CD4-positive, alpha-beta memory T cell (primary cell): ENCODE measurements at regions not wholly inside any gene's neighbourhood (a gene's known extent, or its start where the extent isn't known, plus 50 kb on each side); places are given as distances from the start of the nearest gene placed in this dataset.

Experiments
- CTCF ChIA-PET: fragments of 350-600 bp; sonication (Branson Sonifier 250); formaldehyde crosslinking; loops from one replicate; lab custom pipeline; 2021; ENCODE audit warnings: inconsistent platforms; ENCODE audit not compliant: partially characterized antibody; lab: Charles Lee
- POLR2A ChIA-PET: fragments of 350-600 bp; sonication (Branson Sonifier 250); formaldehyde crosslinking; loops from one replicate; lab custom pipeline; 2021; ENCODE audit not compliant: partially characterized antibody; lab: Charles Lee
- DNase-seq, 5 donors: peaks; one replicate each; pipeline versions ENCODE4 v3.0.0 to v3.0.0-alpha.2; 2020 to 2022; ENCODE audit warnings: mixed read lengths in 1 of 5
- H3K27ac ChIP-seq: one replicate; pipeline ENCODE4 v1.7.0; 2013; ENCODE audit warnings: low read depth, low read length
- H3K27me3 ChIP-seq: 2 replicates; pipeline ENCODE4 v1.7.0; 2013; ENCODE audit warnings: mild to moderate bottlenecking, low read length, moderate library complexity; ENCODE audit not compliant: insufficient read depth
- H3K36me3 ChIP-seq: 2 replicates; pipeline ENCODE4 v1.7.0; 2013; ENCODE audit warnings: mild to moderate bottlenecking, low read length, moderate library complexity; ENCODE audit not compliant: insufficient read depth
- H3K4me1 ChIP-seq: 2 replicates; pipeline ENCODE4 v1.7.0; 2013; ENCODE audit warnings: mild to moderate bottlenecking, low read length, moderate library complexity; ENCODE audit not compliant: insufficient read depth
- H3K4me3 ChIP-seq, 2 donors: one replicate each; pipeline ENCODE4 v1.7.0; 2013; ENCODE audit warnings: low read length in 2 of 2, mild to moderate bottlenecking in 1 of 2
- H3K9me3 ChIP-seq, 2 donors: one replicate each; pipeline ENCODE4 v1.7.0; 2013; ENCODE audit warnings: low read length in 2 of 2, control low read depth in 1 of 2; ENCODE audit not compliant: control insufficient read depth in 1 of 2
- H3K27ac Mint-ChIP-seq, 7 donors: one replicate each; pipeline ENCODE4 v1.8.0; 2020 to 2021; ENCODE audit warnings: mixed read lengths in 7 of 7, mild to moderate bottlenecking in 6 of 7, inconsistent platforms in 3 of 7, moderate library complexity in 3 of 7
- H3K27me3 Mint-ChIP-seq, 2 donors: one replicate each; pipeline ENCODE4 v1.8.0; 2020 to 2021; ENCODE audit warnings: mixed read lengths in 2 of 2
- H3K36me3 Mint-ChIP-seq, 2 donors: one replicate each; pipeline ENCODE4 v1.8.0; 2020 to 2021; ENCODE audit warnings: mixed read lengths in 2 of 2, inconsistent platforms in 1 of 2, mild to moderate bottlenecking in 1 of 2
- H3K4me1 Mint-ChIP-seq, 4 donors: one replicate each; pipeline ENCODE4 v1.8.0; 2020 to 2021; ENCODE audit warnings: mixed read lengths in 4 of 4, mild to moderate bottlenecking in 1 of 4
- H3K4me3 Mint-ChIP-seq, 8 donors: one replicate each; pipeline ENCODE4 v1.8.0; 2020 to 2021; ENCODE audit warnings: mixed read lengths in 8 of 8, mild to moderate bottlenecking in 7 of 8, moderate library complexity in 6 of 8, inconsistent platforms in 3 of 8
- H3K9me3 Mint-ChIP-seq, 8 donors: one replicate each; pipeline ENCODE4 v1.8.0; 2020 to 2021; ENCODE audit warnings: mixed read lengths in 8 of 8, mild to moderate bottlenecking in 5 of 8, inconsistent platforms in 3 of 8, moderate library complexity in 1 of 8
- intact Hi-C: fragments of 100-400 bp; cut with micrococcal nuclease; formaldehyde crosslinking; loops from one replicate; pipeline ENCODE4 v1.15.1; 2023

GRCh38 chr13:29924482-29925350 lies 74.3 kb upstream of the UBL3 start:
- Histone ChIP-seq H3K27ac (no peak overlapping the region), H3K27me3 (no peaks in the 10 kb centered on the region), H3K4me3 (no peak overlapping the region), H3K36me3 (no peaks in the 10 kb centered on the region), H3K9me3 (no peaks in the 10 kb centered on the region), H3K4me1 (peaks cover 15% of the 10 kb centered on the region)
- Mint-ChIP-seq H3K27me3 (no peaks in the 10 kb centered on the region), H3K36me3 (no peaks in the 10 kb centered on the region), H3K27ac (peak overlapping the region in 1 of 7 donors; percentile 41), H3K9me3 (peaks cover 0 to 1% (median 0%) of the 10 kb centered on the region in 8 donors), H3K4me1 (peaks cover 15 to 35% (median 25%) of the 10 kb centered on the region in 4 donors), H3K4me3 (no peak overlapping the region)
- POLR2A ChIA-PET = interaction anchor here (0.7 to 3.1 kb wide), 8 partner anchors 10 to 191 kb away, joined by 3 to 36 read pairs (median 4); partner anchors contain the start of gene UBL3
- intact Hi-C loops = loop anchor here (5.0 kb wide), 1 partner anchor 77 kb away; no protein-coding TSS in a partner anchor
- CTCF ChIA-PET = interaction anchor here (0.7 to 13.2 kb wide), 30 partner anchors 10 to 418 kb away, joined by 3 to 231 read pairs (median 6); partner anchors contain the start of gene UBL3
- DNase-seq = no peak

- POLR2A ChIA-PET = interaction anchor here (1.0 to 3.1 kb wide), 8 partner anchors 9 to 191 kb away, joined by 3 to 36 read pairs (median 4); partner anchors contain the start of gene UBL3
- intact Hi-C loops = loop anchor here (5.0 kb wide), 1 partner anchor 77 kb away; no protein-coding TSS in a partner anchor
- peaks cover 0 to 1% (median 0%) of the 10 kb centered on the region in 8 donors for H3K9me3 Mint-ChIP-seq
- H3K4me1 Mint-ChIP-seq = peaks cover 19 to 38% (median 28%) of the 10 kb centered on the region in 4 donors
- CTCF ChIA-PET = interaction anchor here (0.7 to 13.2 kb wide), 38 partner anchors 12 to 417 kb away, joined by 3 to 231 read pairs (median 5); partner anchors contain the start of gene UBL3
- peak; percentile 16 to 64 (median 40) for DNase-seq
- H3K4me1 ChIP-seq = peaks cover 17% of the 10 kb centered on the region
- H3K27ac Mint-ChIP-seq = peak overlapping the region in 1 of 7 donors; percentile 53
- no peak overlapping the region for H3K27ac ChIP-seq
- H3K27me3 ChIP-seq = no peaks in the 10 kb centered on the region
- H3K27me3 Mint-ChIP-seq = no peaks in the 10 kb centered on the region
- no peaks in the 10 kb centered on the region for H3K9me3 ChIP-seq
- no peak overlapping the region for H3K4me3 ChIP-seq
- no peaks in the 10 kb centered on the region for H3K36me3 Mint-ChIP-seq
- peak overlapping the region in 2 of 8 donors; percentile 14 to 34 for H3K4me3 Mint-ChIP-seq
- H3K36me3 ChIP-seq = no peaks in the 10 kb centered on the region
Observed at GRCh38 chr13:29923554-29924481, 73.4 kb upstream of the UBL3 start.

GRCh38 chr13:29922896-29923295 lies 72.5 kb upstream of the UBL3 start:
- intact Hi-C loops = loop anchor here (5.0 kb wide), 1 partner anchor 76 kb away; no protein-coding TSS in a partner anchor

GRCh38 chr13:29922281-29922821 lies 71.9 kb upstream of the UBL3 start:
- intact Hi-C loops = loop anchor here (5.0 kb wide), 1 partner anchor 75 kb away; no protein-coding TSS in a partner anchor
- Mint-ChIP-seq H3K36me3 (no peaks in the 10 kb centered on the region), H3K9me3 (peaks cover 0 to 1% (median 0%) of the 10 kb centered on the region in 8 donors), H3K4me1 (peaks cover 23 to 45% (median 34%) of the 10 kb centered on the region in 4 donors), H3K27me3 (no peaks in the 10 kb centered on the region), H3K4me3 (no peak overlapping the region), H3K27ac (peak overlapping the region in 1 of 7 donors; percentile 58)
- Histone ChIP-seq H3K36me3 (no peaks in the 10 kb centered on the region), H3K4me1 (peaks cover 22% of the 10 kb centered on the region), H3K27ac (no peak overlapping the region), H3K4me3 (no peak overlapping the region), H3K9me3 (no peaks in the 10 kb centered on the region), H3K27me3 (no peaks in the 10 kb centered on the region)
- ChIA-PET CTCF (interaction anchor here (0.7 to 13.2 kb wide), 10 partner anchors 10 to 193 kb away, joined by 3 to 231 read pairs (median 19); partner anchors contain the start of gene UBL3), POLR2A (interaction anchor here (1.4 to 1.8 kb wide), 3 partner anchors 12 to 129 kb away, joined by 3 to 5 read pairs (median 4); no protein-coding TSS in a partner anchor)
- DNase-seq = no peak

More at GRCh38 chr13:29922896-29923295, 72.5 kb upstream of the UBL3 start:
- Mint-ChIP-seq H3K4me3 (peak overlapping the region in 1 of 8 donors; percentile 14), H3K9me3 (peaks cover 0 to 1% (median 0%) of the 10 kb centered on the region in 8 donors), H3K4me1 (peaks cover 23 to 43% (median 34%) of the 10 kb centered on the region in 4 donors), H3K27me3 (no peaks in the 10 kb centered on the region), H3K27ac (no peak overlapping the region), H3K36me3 (no peaks in the 10 kb centered on the region)
- no peaks in the 10 kb centered on the region for H3K27me3 ChIP-seq
- ChIA-PET POLR2A (interaction anchor here (1.4 to 3.1 kb wide), 3 partner anchors 11 to 129 kb away, joined by 3 to 36 read pairs (median 5); no protein-coding TSS in a partner anchor), CTCF (interaction anchor here (1.0 to 13.2 kb wide), 15 partner anchors 11 to 192 kb away, joined by 3 to 231 read pairs (median 9); partner anchors contain the start of gene UBL3)
- H3K36me3 ChIP-seq = no peaks in the 10 kb centered on the region
- H3K4me3 ChIP-seq = no peak overlapping the region
- H3K4me1 ChIP-seq = peaks cover 22% of the 10 kb centered on the region
- no peak for DNase-seq
- no peak overlapping the region for H3K27ac ChIP-seq
- H3K9me3 ChIP-seq = no peaks in the 10 kb centered on the region

- Mint-ChIP-seq H3K27me3 (no peaks in the 10 kb centered on the region), H3K36me3 (no peaks in the 10 kb centered on the region), H3K27ac (no peak overlapping the region), H3K9me3 (peaks cover 0 to 1% (median 0%) of the 10 kb centered on the region in 8 donors), H3K4me1 (peaks cover 23 to 45% (median 34%) of the 10 kb centered on the region in 4 donors), H3K4me3 (no peak overlapping the region)
- ChIA-PET CTCF (interaction anchor here (1.2 to 13.2 kb wide), 6 partner anchors 14 to 182 kb away, joined by 3 to 231 read pairs (median 28); partner anchors contain the start of gene UBL3), POLR2A (interaction anchor here (1.4 to 1.8 kb wide), 2 partner anchors 13 to 73 kb away, joined by 4 to 5 read pairs; no protein-coding TSS in a partner anchor)
- Histone ChIP-seq H3K27ac (no peak overlapping the region), H3K4me3 (no peak overlapping the region), H3K27me3 (no peaks in the 10 kb centered on the region), H3K36me3 (no peaks in the 10 kb centered on the region), H3K4me1 (peaks cover 22% of the 10 kb centered on the region), H3K9me3 (no peaks in the 10 kb centered on the region)
- intact Hi-C loops = loop anchor here (5.0 kb wide), 1 partner anchor 74 kb away; no protein-coding TSS in a partner anchor
- DNase-seq = no peak
Observed at GRCh38 chr13:29921542-29921941, 71.1 kb upstream of the UBL3 start.
